ENCODE measurements at regions not wholly inside any gene's neighbourhood (a gene's known extent, or its start where the extent isn't known, plus 50 kb on each side); places are given as distances from the start of the nearest gene placed in this dataset.

- no peak overlapping the region for H3K4me3 ChIP-seq (ENCODE audit: extremely low read depth in 1 of 4, insufficient read depth in 2 of 4, low read depth in 3 of 4, low read length in 4 of 4)
- no peak for DNase-seq (ENCODE audit: low read depth in 1 of 2, low spot score in 2 of 2)
- POLR2A ChIA-PET (ENCODE audit: partially characterized antibody) = interaction anchor here (1.5 kb wide), 1 partner anchor 9 kb away, joined by 4 read pairs; no protein-coding TSS in a partner anchor
These were observed 529.9 kb upstream of the MMS22L start for GRCh38 chr6:97812940-97813339.

More at GRCh38 chr6:97812940-97813339, 529.9 kb upstream of the MMS22L start:
- H3K14ac ChIP-seq (ENCODE audit: insufficient read length) = no peak overlapping the region
- no peaks in the 10 kb centered on the region for H3K9me3 ChIP-seq (ENCODE audit: insufficient read depth in 2 of 2, low read depth in 1 of 2, low read length in 1 of 2)
- no peaks in the 10 kb centered on the region for H3K79me2 ChIP-seq (ENCODE audit: control insufficient read depth in 1 of 2, insufficient read depth in 2 of 2, low read length in 2 of 2)
- H4K5ac ChIP-seq (ENCODE audit: insufficient read length, low read depth, low read length) = no peak overlapping the region
- no peak overlapping the region for H3K4me2 ChIP-seq (ENCODE audit: insufficient read depth in 1 of 2, low read depth in 2 of 2, low read length in 2 of 2)
- no peak for FAIRE-seq
- no peak overlapping the region for H3K27ac ChIP-seq (ENCODE audit: low read depth, low read length)
- no peak for TF ChIP-seq BACH1 (IDR thresholded peaks at IDR 0.05; ENCODE audit: low read length)
- peak; percentile 99 for TF ChIP-seq TEAD4 (IDR thresholded peaks at IDR 0.05; ENCODE audit: low read depth, low read length)
- peak in 1 of 2 experiments; percentile 63; a peak in 1 of 3 replicates for TF ChIP-seq EP300 (IDR thresholded peaks at IDR 0.05; ENCODE audit: borderline replicate concordance in 1 of 2, low read depth in 2 of 2, low read length in 2 of 2)
- no peak overlapping the region for H2BK12ac ChIP-seq (ENCODE audit: low read depth, low read length)
- no peak overlapping the region for H2AFZ ChIP-seq (ENCODE audit: low read length)
- no peaks in the 10 kb centered on the region for H3K36me3 ChIP-seq (ENCODE audit: control insufficient read depth in 2 of 4, insufficient read depth in 4 of 4, low read length in 3 of 4)
- no peak overlapping the region for H2AK5ac ChIP-seq (ENCODE audit: low read depth, low read length)
- no peak overlapping the region for H3K4ac ChIP-seq (replicated peaks; ENCODE audit: insufficient read length, low read depth, low read length)
- H3K18ac ChIP-seq (ENCODE audit: extremely low read depth, low read length) = no peak overlapping the region
- CTCF ChIA-PET (ENCODE audit: partially characterized antibody) = interaction anchor here (1.1 to 1.7 kb wide), 2 partner anchors 9 to 12 kb away, joined by 3 to 7 read pairs; no protein-coding TSS in a partner anchor
- no peak overlapping the region for H4K91ac ChIP-seq (replicated peaks; ENCODE audit: insufficient read length, low read length)
- H4K8ac ChIP-seq (ENCODE audit: extremely low read depth, insufficient read depth, low read length) = no peak overlapping the region
- no peak overlapping the region for H3K9ac ChIP-seq (replicated peaks in 1 of 4; ENCODE audit: extremely low read depth in 1 of 4, low read depth in 3 of 4, low read length in 3 of 4)
- no peak overlapping the region for H2BK120ac ChIP-seq (replicated peaks; ENCODE audit: low read depth, low read length)
- H3K79me1 ChIP-seq (ENCODE audit: low read depth, low read length) = no peaks in the 10 kb centered on the region
- no peak overlapping the region for H2BK15ac ChIP-seq (ENCODE audit: low read length)
- no peak overlapping the region for H3K23ac ChIP-seq (ENCODE audit: insufficient read length)
- no peak overlapping the region for H2BK20ac ChIP-seq (ENCODE audit: low read length)
- no peak overlapping the region for H2BK5ac ChIP-seq (ENCODE audit: low read depth, low read length)
- H3K23me2 ChIP-seq (ENCODE audit: low read depth, low read length) = no peaks in the 10 kb centered on the region
- H3K27me3 ChIP-seq (replicated peaks in 1 of 4; ENCODE audit: control insufficient read depth in 3 of 4, extremely low read depth in 1 of 4, insufficient read depth in 3 of 4, low read length in 3 of 4) = no peaks in the 10 kb centered on the region
- no peak overlapping the region for H3K56ac ChIP-seq (replicated peaks; ENCODE audit: insufficient read length, low read depth, low read length)
- H4K20me1 ChIP-seq (replicated peaks in 1 of 2; ENCODE audit: control insufficient read depth in 1 of 2, insufficient read depth in 2 of 2, low read length in 2 of 2) = no peaks in the 10 kb centered on the region
- H3K4me1 ChIP-seq (replicated peaks in 1 of 4; ENCODE audit: control insufficient read depth in 3 of 4, insufficient read depth in 4 of 4, low read length in 3 of 4) = peaks cover 0 to 11% (median 7%) of the 10 kb centered on the region in 4 experiments; a peak in 4 of 7 replicates
